ENCODE measurements at regions not wholly inside any gene's neighbourhood (a gene's known extent, or its start where the extent isn't known, plus 50 kb on each side); places are given as distances from the start of the nearest gene placed in this dataset.

GRCh38 chr2:175247159-175247558 lies 65.6 kb upstream of the ATP5MC3 start (continued):
- TF ChIP-seq CHD7 (IDR thresholded peaks at IDR 0.05; ENCODE audit: insufficient replicate concordance, low read length) (no peak), KDM4A (IDR thresholded peaks at IDR 0.05; ENCODE audit: low read depth, low read length, severe bottlenecking) (no peak), GABPA (IDR thresholded peaks at IDR 0.05; ENCODE audit: borderline replicate concordance, insufficient read depth, low read length) (no peak)

Measured in H1 (cell line).